Cardiac muscle cell (in vitro differentiated cells and primary cell): ENCODE measurements at regions not wholly inside any gene's neighbourhood (a gene's known extent, or its start where the extent isn't known, plus 50 kb on each side); places are given as distances from the start of the nearest gene placed in this dataset.

ENCODE experiments used
- DNase-seq, 2 donors: peaks; one replicate each; pipeline versions ENCODE4 v3.0.0 to v3.0.0-alpha.2; 2010 to 2017; ENCODE audit warnings: low read depth in 1 of 2, low spot score in 1 of 2
- H3K27ac ChIP-seq: fragments of 200-600 bp; sonication (generic); 2 replicates; pipeline ENCODE4 v1.5.1; 2016
- H3K27me3 ChIP-seq: fragments of 200-600 bp; sonication (generic); 2 replicates; pipeline ENCODE4 v1.6.0; 2016; ENCODE audit warnings: control low read depth
- H3K36me3 ChIP-seq: fragments of 200-600 bp; sonication (generic); 2 replicates; pipeline ENCODE4 v1.5.1; 2016; ENCODE audit warnings: control low read depth
- H3K4me1 ChIP-seq: fragments of 200-600 bp; sonication (generic); 2 replicates; pipeline ENCODE4 v1.8.1; 2017; ENCODE audit warnings: low read depth, mild to moderate bottlenecking, mixed run types
- H3K4me3 ChIP-seq: fragments of 200-600 bp; sonication (generic); 2 replicates; pipeline ENCODE4 v1.5.1; 2016; ENCODE audit warnings: mild to moderate bottlenecking
- H3K9me3 ChIP-seq: fragments of 200-600 bp; sonication (generic); 2 replicates; pipeline ENCODE4 v1.5.1; 2017; ENCODE audit warnings: low read depth, mild to moderate bottlenecking, control low read depth
- CTCF ChIP-seq: IDR thresholded peaks from 2 replicates; pipeline ENCODE4 v1.5.1; 2012; ENCODE audit warnings: low read depth, mild to moderate bottlenecking, low read length

DNA sequence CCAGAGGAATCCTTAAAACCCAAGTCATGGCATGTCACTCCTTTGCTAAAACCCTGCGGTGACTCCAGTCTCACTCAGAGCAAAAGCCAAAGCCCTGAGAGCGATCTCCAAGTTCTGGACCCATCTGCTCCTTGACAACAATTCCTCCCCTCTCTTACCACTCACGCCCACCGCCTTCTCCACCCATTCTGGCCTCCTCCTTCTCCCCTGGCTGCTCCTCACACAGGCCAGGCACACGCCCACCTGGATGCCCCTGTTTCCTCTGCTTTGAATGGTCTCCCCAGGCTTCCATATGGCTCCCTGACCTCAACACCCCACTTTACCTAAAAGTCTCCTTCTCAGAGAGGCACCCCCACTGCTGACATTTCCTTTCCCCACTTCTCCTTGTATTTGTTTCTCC is 146.1 kb upstream of the LINGO1 start:
- no peak for DNase-seq
- Histone ChIP-seq H3K4me1 (no peaks in the 10 kb centered on the region), H3K4me3 (no peak overlapping the region), H3K27me3 (no peaks in the 10 kb centered on the region), H3K9me3 (no peaks in the 10 kb centered on the region), H3K27ac (no peak overlapping the region), H3K36me3 (no peaks in the 10 kb centered on the region)
- TF ChIP-seq CTCF: no peak

- H3K36me3 ChIP-seq: no peaks in the 10 kb centered on the region
- no peaks in the 10 kb centered on the region for H3K9me3 ChIP-seq
- no peak overlapping the region for H3K4me3 ChIP-seq
- DNase-seq: no peak
- H3K27me3 ChIP-seq: no peaks in the 10 kb centered on the region
- no peak for TF ChIP-seq CTCF
- no peaks in the 10 kb centered on the region for H3K4me1 ChIP-seq
- H3K27ac ChIP-seq: no peak overlapping the region
Measured at GRCh38 chr15:77775837-77776236, 143.1 kb upstream of the LINGO1 start.

DNA sequence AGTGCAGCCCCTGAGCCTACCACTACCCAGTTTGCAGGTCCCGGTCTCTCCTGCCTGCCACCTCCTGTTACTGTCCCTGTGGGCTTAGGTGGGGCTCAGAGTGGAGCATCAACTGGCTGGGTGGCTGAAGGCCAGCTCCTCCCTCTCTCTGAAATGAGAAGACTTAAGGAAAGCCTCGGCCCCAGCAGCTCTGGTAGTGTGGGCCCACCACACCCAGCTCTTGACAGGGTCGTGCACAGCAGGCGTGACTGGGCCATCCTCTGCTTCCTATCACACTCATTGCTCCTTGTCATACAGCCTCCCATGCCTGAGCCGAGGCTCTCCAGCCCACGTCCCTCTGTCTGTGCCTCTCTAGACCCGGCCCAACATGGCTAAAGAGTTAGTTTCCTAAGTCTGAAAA is 142.7 kb upstream of the LINGO1 start:
- DNase-seq: no peak
- no peak overlapping the region for H3K4me3 ChIP-seq
- no peak overlapping the region for H3K27ac ChIP-seq
- H3K9me3 ChIP-seq: no peaks in the 10 kb centered on the region
- no peaks in the 10 kb centered on the region for H3K36me3 ChIP-seq
- H3K4me1 ChIP-seq: no peaks in the 10 kb centered on the region
- no peaks in the 10 kb centered on the region for H3K27me3 ChIP-seq
- no peak for TF ChIP-seq CTCF

- Histone ChIP-seq H3K27me3 (no peaks in the 10 kb centered on the region), H3K4me1 (no peaks in the 10 kb centered on the region), H3K9me3 (no peaks in the 10 kb centered on the region), H3K4me3 (no peak overlapping the region), H3K27ac (no peak overlapping the region), H3K36me3 (no peaks in the 10 kb centered on the region)
- no peak for DNase-seq
- no peak for TF ChIP-seq CTCF
Measured at GRCh38 chr15:77774350-77774749, 141.6 kb upstream of the LINGO1 start.

DNA sequence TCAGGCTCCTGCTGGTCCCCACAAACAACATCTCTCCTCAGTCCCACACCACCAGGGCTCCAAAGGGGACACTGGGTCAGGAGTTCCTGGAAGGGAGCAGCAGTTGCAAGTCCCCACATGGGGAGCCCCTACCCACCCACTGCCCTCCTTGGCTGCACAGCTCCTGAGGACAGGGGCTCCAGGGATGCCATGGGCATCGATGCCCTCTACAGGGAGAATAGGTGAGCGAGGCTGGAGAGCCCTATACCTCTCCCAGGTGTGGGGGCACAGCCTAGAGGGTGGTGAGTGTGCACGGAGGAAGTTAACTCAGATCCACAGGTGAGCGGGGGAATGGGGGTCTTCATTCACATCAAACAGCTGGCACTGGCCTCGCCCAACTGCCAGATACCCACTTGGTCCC is 141.2 kb upstream of the LINGO1 start:
- TF ChIP-seq CTCF: no peak
- Histone ChIP-seq H3K4me3 (no peak overlapping the region), H3K9me3 (no peaks in the 10 kb centered on the region), H3K27ac (no peak overlapping the region), H3K4me1 (no peaks in the 10 kb centered on the region), H3K27me3 (no peaks in the 10 kb centered on the region), H3K36me3 (no peaks in the 10 kb centered on the region)
- DNase-seq: no peak

GRCh38 chr15:77772641-77773402 is 140.1 kb upstream of the LINGO1 start:
- no peak for DNase-seq
- Histone ChIP-seq H3K4me3 (no peak overlapping the region), H3K27ac (no peak overlapping the region), H3K4me1 (no peaks in the 10 kb centered on the region), H3K9me3 (no peaks in the 10 kb centered on the region), H3K27me3 (no peaks in the 10 kb centered on the region), H3K36me3 (no peaks in the 10 kb centered on the region)
- TF ChIP-seq CTCF: no peak
